ENCODE measurements at regions not wholly inside any gene's neighbourhood (a gene's known extent, or its start where the extent isn't known, plus 50 kb on each side); places are given as distances from the start of the nearest gene placed in this dataset.

- H3K9me3 ChIP-seq (ENCODE audit: insufficient read depth, low read length), result no peaks in the 10 kb centered on the region
- TF ChIP-seq YY1 (IDR thresholded peaks at IDR 0.05; ENCODE audit: insufficient read depth, insufficient read length) (no peak), SUZ12 (IDR thresholded peaks at IDR 0.05; ENCODE audit: extremely low read depth, insufficient read depth, insufficient read length) (no peak), ZNF274 (IDR thresholded peaks at IDR 0.05; ENCODE audit: low read depth, low read length) (no peak)
- no peaks in the 10 kb centered on the region for H3K27me3 ChIP-seq (ENCODE audit: insufficient read depth, insufficient read length)
- H3K4me1 ChIP-seq (ENCODE audit: insufficient read depth, insufficient read length), result no peaks in the 10 kb centered on the region
- no peak overlapping the region for H3K4me3 ChIP-seq (ENCODE audit: insufficient read length, low read depth)
- DNase-seq (ENCODE audit: low read depth, low spot score), result no peak
- H3K9ac ChIP-seq (ENCODE audit: insufficient read length, low read depth), result no peak overlapping the region
- no peaks in the 10 kb centered on the region for H3K36me3 ChIP-seq (ENCODE audit: insufficient read depth, insufficient read length, low read length)
These were observed 540.0 kb upstream of the CNTNAP5 start for GRCh38 chr2:123485056-123485455.

DNA sequence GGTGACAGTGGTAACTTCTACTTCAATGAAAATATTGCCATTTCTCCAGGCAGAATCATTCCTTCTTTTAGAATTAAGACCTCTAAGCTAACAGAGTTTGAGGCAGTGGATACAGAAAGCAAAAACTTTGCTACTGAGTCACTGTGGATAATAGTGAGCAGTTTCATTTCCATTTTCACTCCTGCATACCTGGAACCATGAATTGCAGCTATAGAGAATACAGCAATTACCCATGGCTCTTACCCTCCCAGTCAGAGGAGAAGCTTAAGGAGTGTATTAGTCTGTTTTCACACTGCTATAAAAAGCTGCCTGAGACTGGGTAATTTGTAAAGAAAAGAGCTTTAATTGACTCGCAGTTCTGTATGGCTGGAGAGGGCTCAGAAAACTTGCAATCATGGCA, 531.4 kb upstream of the CNTNAP5 start:
- H3K36me3 ChIP-seq (ENCODE audit: insufficient read depth, insufficient read length, low read length), result no peaks in the 10 kb centered on the region
- no peak for DNase-seq (ENCODE audit: low read depth, low spot score)
- no peak overlapping the region for H3K9ac ChIP-seq (ENCODE audit: insufficient read length, low read depth)
- H3K4me1 ChIP-seq (ENCODE audit: insufficient read depth, insufficient read length), result no peaks in the 10 kb centered on the region
- H3K4me3 ChIP-seq (ENCODE audit: insufficient read length, low read depth), result no peak overlapping the region
- TF ChIP-seq SUZ12 (IDR thresholded peaks at IDR 0.05; ENCODE audit: extremely low read depth, insufficient read depth, insufficient read length), result no peak
- TF ChIP-seq ZNF274 (IDR thresholded peaks at IDR 0.05; ENCODE audit: low read depth, low read length), result no peak
- no peak for TF ChIP-seq YY1 (IDR thresholded peaks at IDR 0.05; ENCODE audit: insufficient read depth, insufficient read length)
- no peaks in the 10 kb centered on the region for H3K9me3 ChIP-seq (ENCODE audit: insufficient read depth, low read length)
- H3K27me3 ChIP-seq (ENCODE audit: insufficient read depth, insufficient read length), result no peaks in the 10 kb centered on the region

DNA sequence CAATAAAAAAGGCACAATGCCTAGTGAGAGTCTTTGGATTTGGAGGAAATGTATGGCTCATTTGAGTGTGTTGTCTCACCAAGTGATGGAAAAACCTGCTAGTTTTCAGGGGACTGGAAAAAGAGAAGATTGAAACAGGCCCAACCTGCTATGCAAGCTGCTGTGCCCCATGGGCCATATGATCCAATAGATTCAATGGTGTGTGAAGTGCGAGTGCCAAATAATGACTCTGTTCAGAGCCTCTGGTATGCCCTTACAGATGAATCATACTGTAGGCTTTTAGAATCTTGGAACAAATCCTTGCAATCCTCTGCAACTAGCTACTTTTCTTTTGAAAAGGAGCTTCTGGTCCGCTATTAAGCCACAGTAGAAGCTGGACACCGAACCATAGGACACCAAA, 529.8 kb upstream of the CNTNAP5 start:
- Histone ChIP-seq H3K4me1 (ENCODE audit: insufficient read depth, insufficient read length) (no peaks in the 10 kb centered on the region), H3K4me3 (ENCODE audit: insufficient read length, low read depth) (no peak overlapping the region), H3K27me3 (ENCODE audit: insufficient read depth, insufficient read length) (no peaks in the 10 kb centered on the region), H3K36me3 (ENCODE audit: insufficient read depth, insufficient read length, low read length) (no peaks in the 10 kb centered on the region), H3K9ac (ENCODE audit: insufficient read length, low read depth) (no peak overlapping the region), H3K9me3 (ENCODE audit: insufficient read depth, low read length) (no peaks in the 10 kb centered on the region)
- no peak for TF ChIP-seq YY1 (IDR thresholded peaks at IDR 0.05; ENCODE audit: insufficient read depth, insufficient read length)
- TF ChIP-seq SUZ12 (IDR thresholded peaks at IDR 0.05; ENCODE audit: extremely low read depth, insufficient read depth, insufficient read length), result no peak
- TF ChIP-seq ZNF274 (IDR thresholded peaks at IDR 0.05; ENCODE audit: low read depth, low read length), result no peak
- DNase-seq (ENCODE audit: low read depth, low spot score), result no peak

DNA sequence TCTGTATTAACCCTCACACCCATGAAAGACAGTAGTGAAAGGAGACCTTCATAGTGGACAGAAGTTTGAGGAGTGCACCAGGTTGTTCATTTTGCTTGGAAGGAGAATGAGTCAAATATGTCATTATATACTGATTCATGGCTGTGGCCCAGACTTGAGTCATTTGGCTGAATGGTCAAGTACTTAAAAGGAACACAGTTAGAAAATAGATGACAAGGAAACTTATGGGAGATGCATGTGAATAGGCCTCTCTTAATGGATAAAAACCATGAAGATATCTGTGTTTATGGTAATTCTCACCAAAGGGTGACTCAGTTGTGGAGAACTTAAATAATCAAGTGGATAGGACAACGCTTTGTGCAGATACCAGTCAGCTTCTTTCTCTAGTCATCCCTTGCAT, 524.7 kb upstream of the CNTNAP5 start:
- TF ChIP-seq ZNF274 (IDR thresholded peaks at IDR 0.05; ENCODE audit: low read depth, low read length), result no peak
- H3K4me3 ChIP-seq (ENCODE audit: insufficient read length, low read depth), result no peak overlapping the region
- H3K36me3 ChIP-seq (ENCODE audit: insufficient read depth, insufficient read length, low read length), result no peaks in the 10 kb centered on the region
- H3K4me1 ChIP-seq (ENCODE audit: insufficient read depth, insufficient read length), result no peaks in the 10 kb centered on the region
- no peak for DNase-seq (ENCODE audit: low read depth, low spot score)
- no peak overlapping the region for H3K9ac ChIP-seq (ENCODE audit: insufficient read length, low read depth)
- H3K9me3 ChIP-seq (ENCODE audit: insufficient read depth, low read length), result no peaks in the 10 kb centered on the region
- no peaks in the 10 kb centered on the region for H3K27me3 ChIP-seq (ENCODE audit: insufficient read depth, insufficient read length)

- TF ChIP-seq YY1 (IDR thresholded peaks at IDR 0.05; ENCODE audit: insufficient read depth, insufficient read length), result no peak
- TF ChIP-seq ZNF274 (IDR thresholded peaks at IDR 0.05; ENCODE audit: low read depth, low read length), result no peak
- H3K9ac ChIP-seq (ENCODE audit: insufficient read length, low read depth), result no peak overlapping the region
- no peaks in the 10 kb centered on the region for H3K27me3 ChIP-seq (ENCODE audit: insufficient read depth, insufficient read length)
- DNase-seq (ENCODE audit: low read depth, low spot score), result no peak
- H3K4me3 ChIP-seq (ENCODE audit: insufficient read length, low read depth), result no peak overlapping the region
- H3K4me1 ChIP-seq (ENCODE audit: insufficient read depth, insufficient read length), result no peaks in the 10 kb centered on the region
- no peaks in the 10 kb centered on the region for H3K36me3 ChIP-seq (ENCODE audit: insufficient read depth, insufficient read length, low read length)
- no peaks in the 10 kb centered on the region for H3K9me3 ChIP-seq (ENCODE audit: insufficient read depth, low read length)
These were observed 524.1 kb upstream of the CNTNAP5 start for GRCh38 chr2:123500988-123501387.

DNA sequence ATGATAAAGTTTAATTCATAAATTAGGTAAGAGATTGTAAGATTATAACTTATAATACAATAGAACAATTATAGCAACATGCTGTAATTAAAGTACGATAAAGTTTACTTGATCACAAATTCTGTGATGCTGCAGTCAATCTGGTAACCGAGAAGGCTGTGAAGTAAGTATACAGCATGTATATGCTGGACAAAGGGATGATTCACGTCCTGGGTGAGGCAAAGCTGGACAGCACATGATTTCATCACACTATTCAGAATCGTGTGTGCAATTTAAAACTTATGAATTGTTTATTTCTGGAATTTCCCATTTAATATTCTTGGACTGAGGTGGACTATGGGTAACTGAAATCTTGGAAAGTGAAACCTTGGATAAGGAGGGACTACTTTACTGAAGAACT, 522.2 kb upstream of the CNTNAP5 start:
- no peaks in the 10 kb centered on the region for H3K9me3 ChIP-seq (ENCODE audit: insufficient read depth, low read length)
- H3K27me3 ChIP-seq (ENCODE audit: insufficient read depth, insufficient read length), result no peaks in the 10 kb centered on the region
- no peaks in the 10 kb centered on the region for H3K36me3 ChIP-seq (ENCODE audit: insufficient read depth, insufficient read length, low read length)
- H3K9ac ChIP-seq (ENCODE audit: insufficient read length, low read depth), result no peak overlapping the region
- DNase-seq (ENCODE audit: low read depth, low spot score), result no peak
- H3K4me3 ChIP-seq (ENCODE audit: insufficient read length, low read depth), result no peak overlapping the region
- TF ChIP-seq ZNF274 (IDR thresholded peaks at IDR 0.05; ENCODE audit: low read depth, low read length) (no peak), YY1 (IDR thresholded peaks at IDR 0.05; ENCODE audit: insufficient read depth, insufficient read length) (no peak), SUZ12 (IDR thresholded peaks at IDR 0.05; ENCODE audit: extremely low read depth, insufficient read depth, insufficient read length) (no peak)
- no peaks in the 10 kb centered on the region for H3K4me1 ChIP-seq (ENCODE audit: insufficient read depth, insufficient read length)

- no peak for TF ChIP-seq ZNF274 (IDR thresholded peaks at IDR 0.05; ENCODE audit: low read depth, low read length)
- no peaks in the 10 kb centered on the region for H3K36me3 ChIP-seq (ENCODE audit: insufficient read depth, insufficient read length, low read length)
- DNase-seq (ENCODE audit: low read depth, low spot score), result no peak
- no peaks in the 10 kb centered on the region for H3K9me3 ChIP-seq (ENCODE audit: insufficient read depth, low read length)
- H3K27me3 ChIP-seq (ENCODE audit: insufficient read depth, insufficient read length), result no peaks in the 10 kb centered on the region
- H3K4me1 ChIP-seq (ENCODE audit: insufficient read depth, insufficient read length), result no peaks in the 10 kb centered on the region
- no peak overlapping the region for H3K9ac ChIP-seq (ENCODE audit: insufficient read length, low read depth)
- H3K4me3 ChIP-seq (ENCODE audit: insufficient read length, low read depth), result no peak overlapping the region
These were observed 512.5 kb upstream of the CNTNAP5 start for GRCh38 chr2:123512547-123512946.

GRCh38 chr2:123513351-123513750, 511.7 kb upstream of the CNTNAP5 start:
- Histone ChIP-seq H3K9me3 (ENCODE audit: insufficient read depth, low read length) (no peaks in the 10 kb centered on the region), H3K4me1 (ENCODE audit: insufficient read depth, insufficient read length) (no peaks in the 10 kb centered on the region), H3K9ac (ENCODE audit: insufficient read length, low read depth) (no peak overlapping the region), H3K27me3 (ENCODE audit: insufficient read depth, insufficient read length) (no peaks in the 10 kb centered on the region), H3K4me3 (ENCODE audit: insufficient read length, low read depth) (no peak overlapping the region), H3K36me3 (ENCODE audit: insufficient read depth, insufficient read length, low read length) (no peaks in the 10 kb centered on the region)
- TF ChIP-seq SUZ12 (IDR thresholded peaks at IDR 0.05; ENCODE audit: extremely low read depth, insufficient read depth, insufficient read length), result no peak
- no peak for TF ChIP-seq YY1 (IDR thresholded peaks at IDR 0.05; ENCODE audit: insufficient read depth, insufficient read length)
- no peak for TF ChIP-seq ZNF274 (IDR thresholded peaks at IDR 0.05; ENCODE audit: low read depth, low read length)
- DNase-seq (ENCODE audit: low read depth, low spot score), result no peak
